Activated T-cell treated with anti-CD3 and anti-CD28 coated beads, Interleukin-2, amount 50 U/mL, for 24 hours (primary cell): ENCODE measurements at regions not wholly inside any gene's neighbourhood (a gene's known extent, or its start where the extent isn't known, plus 50 kb on each side); places are given as distances from the start of the nearest gene placed in this dataset.

Source experiments
- DNase-seq: peaks from one replicate; pipeline ENCODE4 v3.0.0-alpha.2; 2020
- H3K27ac Mint-ChIP-seq: 2 replicates; pipeline ENCODE4 v1.8.0; 2020; ENCODE audit warnings: mild to moderate bottlenecking, mixed read lengths
- H3K27me3 Mint-ChIP-seq: 2 replicates; pipeline ENCODE4 v1.8.0; 2020; ENCODE audit warnings: mixed read lengths
- H3K36me3 Mint-ChIP-seq: 2 replicates; pipeline ENCODE4 v1.8.0; 2020; ENCODE audit warnings: low read depth, mixed read lengths
- H3K4me1 Mint-ChIP-seq: 2 replicates; pipeline ENCODE4 v1.8.0; 2020; ENCODE audit warnings: low read depth, mixed read lengths
- H3K4me3 Mint-ChIP-seq: 2 replicates; pipeline ENCODE4 v1.8.0; 2020; ENCODE audit warnings: mild to moderate bottlenecking, moderate library complexity, mixed read lengths
- H3K9me3 Mint-ChIP-seq: 2 replicates; pipeline ENCODE4 v1.8.0; 2020; ENCODE audit warnings: mixed read lengths

DNA sequence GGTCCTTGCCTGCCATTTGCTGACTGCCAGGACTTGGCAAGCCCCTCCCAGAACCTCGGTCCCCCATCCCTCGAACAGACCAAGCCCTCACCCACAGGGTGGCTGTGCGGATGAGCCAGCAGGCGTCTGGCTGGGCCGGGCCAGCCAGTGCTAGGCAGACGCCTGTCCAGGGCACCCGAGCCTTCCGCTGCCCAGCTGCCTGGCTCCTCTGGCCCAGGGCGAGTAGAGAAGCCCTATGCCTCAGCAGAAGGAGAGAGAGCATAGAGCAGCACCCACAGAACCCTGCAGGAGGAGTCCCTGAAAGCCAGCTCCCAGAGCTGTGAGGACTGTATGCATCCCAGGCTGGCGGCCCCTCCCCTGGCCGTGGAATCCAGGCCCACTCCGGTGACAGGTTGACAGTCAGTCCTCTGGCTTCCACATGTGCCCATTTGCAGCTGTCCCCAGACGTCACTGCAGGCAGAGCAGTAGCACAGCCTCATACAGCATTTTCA lies 62.1 kb upstream of the GLI2 start:
- H3K4me3 Mint-ChIP-seq: no peak overlapping the region
- no peak for DNase-seq
- H3K9me3 Mint-ChIP-seq: no peaks in the 10 kb centered on the region
- no peaks in the 10 kb centered on the region for H3K36me3 Mint-ChIP-seq
- H3K27ac Mint-ChIP-seq: no peak overlapping the region
- peaks cover 53% of the 10 kb centered on the region for H3K27me3 Mint-ChIP-seq
- peaks cover 2% of the 10 kb centered on the region for H3K4me1 Mint-ChIP-seq

DNA sequence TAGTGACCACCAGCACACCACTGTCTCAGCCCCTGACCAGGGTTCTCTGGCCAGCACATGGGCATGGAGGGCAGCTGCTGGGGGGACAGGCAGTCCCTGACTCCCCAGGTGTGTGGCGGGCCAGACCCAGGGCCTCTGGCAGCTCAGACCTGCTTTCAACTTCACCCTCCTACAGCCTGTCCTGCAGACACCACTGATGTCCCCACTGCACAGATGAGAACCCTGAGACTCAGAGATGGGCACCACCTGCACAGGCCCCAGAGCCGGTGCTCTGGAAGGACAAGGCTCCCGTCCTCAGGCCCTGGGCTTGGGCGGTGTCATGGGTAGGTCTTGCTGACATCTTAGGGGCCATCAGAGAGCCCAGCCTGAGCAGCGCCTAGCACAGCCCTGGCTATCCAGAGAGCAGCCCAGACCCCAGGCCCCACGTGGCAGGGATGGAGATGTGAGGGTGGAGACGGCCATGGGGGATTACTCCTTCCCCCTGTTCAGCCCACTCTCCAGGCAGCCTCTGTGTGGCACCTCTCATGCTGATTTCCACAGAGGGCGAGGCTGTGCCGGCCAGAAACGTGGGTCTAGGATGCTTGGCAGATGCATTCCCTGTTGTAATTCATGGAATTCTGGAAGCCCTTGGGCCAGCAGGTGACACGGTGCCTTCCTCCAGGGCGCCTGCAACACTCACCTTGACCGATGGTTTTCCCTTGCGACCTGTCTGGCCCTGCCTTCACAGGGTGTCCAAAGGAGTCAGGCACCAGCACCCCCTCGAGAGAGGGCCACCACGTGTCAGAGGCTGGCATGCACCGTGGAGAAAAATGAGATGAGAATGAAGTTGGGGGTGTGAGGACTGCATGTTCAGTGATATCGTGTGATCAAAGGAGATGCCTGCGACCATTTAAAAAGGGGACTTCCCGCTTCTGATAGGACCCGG lies 61.2 kb upstream of the GLI2 start:
- no peak overlapping the region for H3K27ac Mint-ChIP-seq
- no peaks in the 10 kb centered on the region for H3K36me3 Mint-ChIP-seq
- H3K9me3 Mint-ChIP-seq: no peaks in the 10 kb centered on the region
- peaks cover 2% of the 10 kb centered on the region for H3K4me1 Mint-ChIP-seq
- peaks cover 45% of the 10 kb centered on the region for H3K27me3 Mint-ChIP-seq
- no peak for DNase-seq
- H3K4me3 Mint-ChIP-seq: no peak overlapping the region

DNA sequence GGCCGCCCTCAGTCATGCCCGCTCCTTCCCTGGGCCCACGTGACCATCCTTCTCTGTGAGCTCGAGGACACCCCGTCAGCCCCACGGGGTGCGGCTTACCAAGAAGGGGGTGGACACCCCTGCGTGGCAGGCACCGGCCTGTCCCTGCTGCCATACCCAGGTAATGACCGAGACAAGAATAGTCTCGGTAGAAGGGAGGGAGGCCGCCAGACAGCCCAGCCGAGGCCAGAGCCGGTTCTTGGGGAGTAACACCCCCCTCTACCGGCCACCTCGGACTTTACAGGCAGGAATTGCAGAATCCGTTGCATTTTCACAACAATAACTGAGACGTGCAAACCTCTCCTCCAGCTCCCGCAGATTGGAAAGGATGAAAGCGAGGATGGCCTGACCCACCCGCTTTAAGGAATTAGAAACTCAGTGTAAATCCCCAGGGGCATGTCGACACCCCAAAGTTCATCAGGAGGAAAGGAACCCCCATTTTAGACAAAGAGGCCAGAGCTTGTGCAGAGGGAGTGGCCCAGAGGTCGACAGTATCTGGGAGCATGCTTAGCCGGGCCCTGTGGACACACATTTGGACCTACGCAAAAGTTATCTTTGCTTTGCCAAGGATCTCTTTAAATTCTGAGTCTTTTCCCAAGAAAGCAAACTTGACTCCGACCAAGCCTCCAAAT lies 60.1 kb upstream of the GLI2 start:
- H3K27ac Mint-ChIP-seq: no peak overlapping the region
- H3K4me1 Mint-ChIP-seq: peaks cover 4% of the 10 kb centered on the region
- H3K36me3 Mint-ChIP-seq: no peaks in the 10 kb centered on the region
- no peak overlapping the region for H3K4me3 Mint-ChIP-seq
- DNase-seq: peak; percentile 66
- H3K27me3 Mint-ChIP-seq: peaks cover 34% of the 10 kb centered on the region
- no peaks in the 10 kb centered on the region for H3K9me3 Mint-ChIP-seq

DNA sequence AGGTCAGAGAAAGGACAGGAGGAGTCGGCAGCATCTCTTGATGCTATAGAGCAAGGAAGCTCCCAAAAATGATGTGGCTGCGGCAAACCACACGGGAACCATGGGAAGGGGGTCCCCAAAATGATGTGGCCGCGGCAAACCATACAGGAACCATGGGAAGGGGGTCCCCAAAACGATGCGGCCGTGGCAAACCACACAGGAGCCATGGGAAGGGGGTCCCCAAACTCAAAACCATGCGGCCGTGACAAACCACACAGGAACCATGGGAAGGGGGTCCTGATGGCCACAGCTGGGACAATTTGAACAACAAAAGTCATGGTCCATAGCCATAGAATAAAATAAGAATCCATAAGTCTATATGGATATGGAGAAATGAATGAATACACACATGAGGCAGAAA lies 58.4 kb upstream of the GLI2 start:
- DNase-seq: no peak
- no peak overlapping the region for H3K4me3 Mint-ChIP-seq
- no peaks in the 10 kb centered on the region for H3K36me3 Mint-ChIP-seq
- peaks cover 4% of the 10 kb centered on the region for H3K4me1 Mint-ChIP-seq
- peaks cover 27% of the 10 kb centered on the region for H3K27me3 Mint-ChIP-seq
- H3K9me3 Mint-ChIP-seq: no peaks in the 10 kb centered on the region
- H3K27ac Mint-ChIP-seq: no peak overlapping the region

DNA sequence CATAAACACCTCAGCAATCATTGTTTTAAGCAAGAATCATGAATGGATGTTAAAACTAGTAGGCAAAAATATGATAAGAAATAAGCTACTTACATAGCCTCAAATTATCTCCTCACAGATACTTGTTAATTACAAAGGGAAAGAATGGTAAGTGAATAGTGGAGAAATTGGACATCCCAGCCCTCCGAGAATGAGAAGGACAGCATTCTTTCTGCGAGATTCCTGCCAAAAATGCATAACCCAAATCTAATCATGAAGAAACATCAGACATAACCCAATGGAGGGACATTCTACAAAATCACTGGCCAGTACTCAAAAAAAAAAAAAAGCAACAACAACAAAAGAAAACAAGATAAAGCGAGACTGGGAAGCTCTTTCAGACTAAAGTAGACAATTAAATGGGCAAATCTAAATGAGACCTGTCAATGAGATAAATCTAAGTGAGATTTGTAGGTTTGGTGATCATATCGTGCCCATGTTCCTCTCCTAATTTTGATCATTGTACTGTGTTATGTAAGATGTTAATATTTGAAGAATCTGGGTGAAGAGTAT lies 57.9 kb upstream of the GLI2 start:
- Mint-ChIP-seq H3K27me3 (peaks cover 23% of the 10 kb centered on the region), H3K4me1 (peaks cover 4% of the 10 kb centered on the region), H3K36me3 (no peaks in the 10 kb centered on the region), H3K27ac (no peak overlapping the region), H3K4me3 (no peak overlapping the region), H3K9me3 (no peaks in the 10 kb centered on the region)
- no peak for DNase-seq

DNA sequence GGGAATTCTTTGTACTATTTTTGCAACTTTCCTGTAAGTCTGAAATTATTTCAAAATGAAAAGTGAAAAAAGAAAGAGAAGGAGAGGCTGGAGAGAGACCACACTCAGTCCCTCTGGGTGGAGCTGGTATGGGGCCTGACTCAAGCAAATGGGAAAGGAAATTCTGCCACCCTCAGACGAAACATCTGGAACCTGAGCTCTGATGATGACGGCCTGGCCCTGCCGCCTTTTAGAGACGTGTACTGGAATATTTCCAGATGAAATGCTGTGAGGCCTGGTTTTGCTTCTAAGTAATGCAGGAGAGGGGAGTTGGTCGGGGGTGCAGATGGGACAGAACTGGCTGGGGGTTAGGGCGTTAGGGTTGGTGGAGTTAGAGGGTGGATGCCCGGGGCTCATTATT lies 57.4 kb upstream of the GLI2 start:
- Mint-ChIP-seq H3K27me3 (peaks cover 26% of the 10 kb centered on the region), H3K9me3 (no peaks in the 10 kb centered on the region), H3K36me3 (no peaks in the 10 kb centered on the region), H3K4me1 (peaks cover 4% of the 10 kb centered on the region), H3K27ac (no peak overlapping the region), H3K4me3 (no peak overlapping the region)
- DNase-seq: no peak

DNA sequence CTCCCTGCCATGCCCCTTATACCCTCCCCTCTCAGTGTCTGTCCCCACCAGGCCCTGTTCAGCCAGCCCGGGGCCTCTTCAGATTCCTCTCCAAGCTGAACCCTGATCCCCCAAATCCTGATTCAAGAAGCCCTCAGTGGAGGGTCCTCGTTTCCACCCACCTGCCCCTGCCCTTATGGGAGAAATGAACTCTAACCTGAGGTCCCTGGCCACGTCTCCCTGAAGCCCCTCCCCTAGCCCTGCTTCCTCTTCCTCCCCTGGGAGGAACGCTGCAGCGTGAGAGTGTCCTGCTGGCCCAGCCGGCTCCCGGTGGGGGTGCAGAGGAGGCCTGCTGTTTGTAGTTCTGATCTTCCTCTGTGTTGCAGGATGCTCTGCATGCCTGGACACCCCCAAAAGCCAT lies 56.7 kb upstream of the GLI2 start:
- H3K36me3 Mint-ChIP-seq: no peaks in the 10 kb centered on the region
- DNase-seq: no peak
- H3K9me3 Mint-ChIP-seq: no peaks in the 10 kb centered on the region
- H3K27ac Mint-ChIP-seq: no peak overlapping the region
- H3K4me3 Mint-ChIP-seq: no peak overlapping the region
- peaks cover 28% of the 10 kb centered on the region for H3K27me3 Mint-ChIP-seq
- peaks cover 4% of the 10 kb centered on the region for H3K4me1 Mint-ChIP-seq

DNA sequence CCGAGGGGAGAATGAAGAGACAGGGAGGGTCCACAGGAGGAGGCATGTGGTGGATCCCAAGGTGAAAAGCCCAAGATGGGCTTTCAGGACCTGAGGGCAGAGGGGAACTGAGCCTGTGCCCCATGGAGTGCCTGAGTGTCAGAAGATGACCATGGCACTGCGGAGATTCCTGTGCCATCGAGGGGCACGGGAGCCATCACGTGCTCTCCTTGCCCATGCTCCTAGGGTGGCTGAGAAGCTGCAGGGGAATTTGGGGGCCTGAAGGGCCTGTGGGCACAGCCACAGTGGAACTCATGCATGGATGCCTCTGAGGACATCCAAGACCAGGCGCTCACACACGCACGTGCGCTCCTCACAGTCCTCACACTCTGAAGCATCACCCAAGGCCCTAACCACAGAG lies 56.1 kb upstream of the GLI2 start:
- no peaks in the 10 kb centered on the region for H3K9me3 Mint-ChIP-seq
- no peaks in the 10 kb centered on the region for H3K36me3 Mint-ChIP-seq
- no peak for DNase-seq
- peaks cover 4% of the 10 kb centered on the region for H3K4me1 Mint-ChIP-seq
- H3K4me3 Mint-ChIP-seq: peak overlapping the region; percentile 70
- H3K27ac Mint-ChIP-seq: no peak overlapping the region
- H3K27me3 Mint-ChIP-seq: peaks cover 28% of the 10 kb centered on the region

DNA sequence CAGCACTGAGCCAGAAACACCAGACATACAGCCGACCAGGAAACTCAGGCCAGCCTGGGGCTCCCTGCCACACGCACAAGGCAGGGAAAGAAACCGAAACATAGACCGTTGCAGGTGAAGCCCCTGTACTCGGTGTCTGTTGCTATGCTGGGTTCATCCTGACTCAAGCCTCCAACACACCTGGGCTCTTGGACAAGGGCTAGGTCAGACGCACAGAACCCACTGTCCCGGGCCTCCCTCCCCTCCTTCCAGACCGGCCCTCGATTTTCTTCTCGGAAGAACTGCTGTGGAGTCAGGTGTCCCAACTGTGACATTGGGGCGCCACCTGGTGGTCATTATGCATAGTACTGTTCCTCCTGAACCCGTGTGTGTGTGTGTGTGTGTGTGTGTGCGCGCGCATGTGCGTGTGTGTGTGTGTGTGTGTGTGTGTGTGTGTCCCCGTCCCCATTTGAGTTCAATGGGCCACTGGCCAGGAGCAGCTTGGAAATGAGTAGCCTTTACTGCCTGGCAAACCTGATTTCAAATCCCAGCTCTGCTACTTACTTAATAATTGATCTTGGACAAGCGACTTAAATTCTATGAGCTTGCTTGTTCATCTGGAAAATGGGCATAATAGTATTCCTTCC lies 55.4 kb upstream of the GLI2 start:
- DNase-seq: peak; percentile 81
- Mint-ChIP-seq H3K4me3 (peak overlapping the region; percentile 70), H3K9me3 (no peaks in the 10 kb centered on the region), H3K27ac (no peak overlapping the region), H3K36me3 (no peaks in the 10 kb centered on the region), H3K4me1 (peaks cover 4% of the 10 kb centered on the region), H3K27me3 (peaks cover 28% of the 10 kb centered on the region)

DNA sequence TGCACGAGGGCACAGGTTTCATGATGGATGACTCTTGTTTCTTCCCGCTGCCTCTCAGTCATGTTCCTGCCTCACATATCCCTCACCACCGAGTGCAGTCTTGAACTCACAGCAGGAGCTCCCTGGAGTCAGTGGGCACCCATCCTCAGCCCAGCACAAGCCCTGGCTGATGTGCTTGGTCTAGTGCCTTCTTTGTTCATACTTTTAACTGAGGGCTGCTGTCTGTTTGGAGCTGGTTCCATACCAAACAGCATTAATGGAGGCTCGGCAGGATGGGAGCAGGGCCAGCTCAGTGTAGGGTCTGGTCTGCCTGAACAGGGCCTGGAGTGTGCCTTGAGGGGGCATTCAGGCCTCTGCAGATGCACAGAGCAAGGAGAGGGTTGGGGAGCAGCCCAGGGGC lies 54.5 kb upstream of the GLI2 start:
- Mint-ChIP-seq H3K4me1 (peaks cover 2% of the 10 kb centered on the region), H3K36me3 (no peaks in the 10 kb centered on the region), H3K27me3 (peaks cover 21% of the 10 kb centered on the region), H3K4me3 (no peak overlapping the region), H3K9me3 (no peaks in the 10 kb centered on the region), H3K27ac (no peak overlapping the region)
- DNase-seq: no peak

DNA sequence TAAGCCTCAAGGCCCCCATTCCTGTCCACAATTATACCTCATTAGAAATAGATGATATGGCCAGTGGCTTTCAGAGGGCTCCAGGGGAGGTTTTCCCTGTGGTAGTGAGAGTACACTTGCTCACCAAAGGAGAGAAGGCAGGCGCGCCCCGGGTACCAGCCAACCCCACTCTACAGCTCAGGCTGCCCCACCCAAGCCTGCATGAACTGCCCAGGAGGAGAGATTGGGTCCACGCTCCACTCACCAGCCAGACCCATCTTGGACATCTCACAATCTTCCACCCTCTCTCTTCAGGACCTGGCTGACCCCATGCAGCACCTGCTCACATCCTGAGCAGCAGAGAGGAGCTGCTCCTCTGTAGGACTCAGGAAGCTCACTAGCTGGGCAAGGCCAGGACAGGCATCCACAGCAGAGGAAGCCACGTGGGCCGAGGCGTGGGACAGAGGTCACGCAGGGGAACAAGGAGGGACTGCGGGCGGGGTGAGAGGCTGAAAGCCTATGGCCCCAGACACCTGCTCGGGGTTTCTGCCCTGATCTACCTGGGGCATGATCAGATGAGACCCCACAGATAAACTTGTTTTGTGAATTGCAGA lies 53.9 kb upstream of the GLI2 start:
- Mint-ChIP-seq H3K27ac (no peak overlapping the region), H3K36me3 (no peaks in the 10 kb centered on the region), H3K4me3 (no peak overlapping the region), H3K27me3 (peaks cover 22% of the 10 kb centered on the region), H3K9me3 (no peaks in the 10 kb centered on the region), H3K4me1 (peaks cover 2% of the 10 kb centered on the region)
- no peak for DNase-seq

DNA sequence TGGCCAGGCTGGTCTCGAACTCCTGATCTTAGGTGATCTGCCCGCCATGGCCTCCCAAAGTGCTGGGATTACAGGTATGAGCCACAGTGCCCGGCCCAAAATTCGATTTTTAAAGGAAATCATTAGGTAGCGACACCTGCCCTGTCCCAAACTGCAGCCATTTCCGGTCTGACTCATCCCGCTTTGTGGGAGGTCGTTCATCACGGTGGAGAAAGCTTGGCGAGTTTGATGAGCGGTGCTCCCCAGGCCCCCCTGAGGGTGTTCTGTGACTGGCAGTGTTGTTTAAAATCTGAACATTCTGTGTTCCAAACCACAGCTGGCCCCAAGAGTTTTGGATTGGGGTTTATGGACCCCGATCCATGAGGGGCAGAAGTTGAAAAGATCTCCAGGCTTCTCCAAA lies 53.0 kb upstream of the GLI2 start:
- no peak overlapping the region for H3K27ac Mint-ChIP-seq
- no peaks in the 10 kb centered on the region for H3K9me3 Mint-ChIP-seq
- no peak overlapping the region for H3K4me3 Mint-ChIP-seq
- DNase-seq: no peak
- H3K36me3 Mint-ChIP-seq: no peaks in the 10 kb centered on the region
- peaks cover 2% of the 10 kb centered on the region for H3K4me1 Mint-ChIP-seq
- peaks cover 25% of the 10 kb centered on the region for H3K27me3 Mint-ChIP-seq

DNA sequence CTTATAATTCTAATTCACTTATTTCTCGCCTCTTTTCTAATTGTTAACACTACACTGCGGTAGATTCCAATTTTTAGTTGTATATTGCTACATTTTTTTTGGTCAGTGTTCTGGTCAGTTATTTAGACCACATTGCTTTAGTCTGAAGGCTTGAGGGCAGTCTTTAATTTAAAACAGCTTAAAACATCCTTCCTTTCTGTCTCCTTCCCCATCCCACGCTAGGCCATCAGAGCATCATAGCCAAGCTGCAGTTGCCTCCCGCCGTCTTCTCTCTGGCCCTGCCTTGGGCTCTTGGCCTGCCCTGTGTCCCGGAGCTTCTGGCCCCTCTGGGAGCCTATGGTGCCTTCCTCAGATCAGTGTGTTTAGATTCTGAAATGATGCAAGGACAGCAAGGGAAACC lies 52.6 kb upstream of the GLI2 start:
- DNase-seq: no peak
- H3K9me3 Mint-ChIP-seq: no peaks in the 10 kb centered on the region
- H3K36me3 Mint-ChIP-seq: no peaks in the 10 kb centered on the region
- no peak overlapping the region for H3K4me3 Mint-ChIP-seq
- H3K4me1 Mint-ChIP-seq: peaks cover 2% of the 10 kb centered on the region
- peaks cover 25% of the 10 kb centered on the region for H3K27me3 Mint-ChIP-seq
- H3K27ac Mint-ChIP-seq: no peak overlapping the region

DNA sequence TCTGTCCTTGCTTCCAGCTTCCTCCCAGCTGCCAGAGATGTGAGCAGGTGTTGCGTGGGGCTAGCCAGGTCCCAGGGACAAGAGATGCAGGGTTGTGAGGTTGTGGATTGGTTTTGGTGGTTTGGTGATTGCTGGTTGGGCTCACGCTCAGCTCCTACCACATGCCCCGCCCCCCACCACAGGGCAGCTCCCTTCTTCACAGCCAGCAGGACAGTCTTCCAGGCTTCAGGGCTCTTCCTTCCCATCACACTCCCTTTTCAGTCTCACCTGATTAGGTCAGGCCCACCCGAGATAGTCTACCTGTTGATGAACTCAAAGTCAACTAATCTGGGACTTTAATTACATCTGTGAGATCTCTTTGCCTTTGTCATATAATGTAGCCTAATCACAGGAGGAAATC lies 52.0 kb upstream of the GLI2 start:
- peaks cover 26% of the 10 kb centered on the region for H3K27me3 Mint-ChIP-seq
- H3K9me3 Mint-ChIP-seq: no peaks in the 10 kb centered on the region
- no peak overlapping the region for H3K27ac Mint-ChIP-seq
- DNase-seq: no peak
- peaks cover 2% of the 10 kb centered on the region for H3K4me1 Mint-ChIP-seq
- no peaks in the 10 kb centered on the region for H3K36me3 Mint-ChIP-seq
- H3K4me3 Mint-ChIP-seq: no peak overlapping the region
